K562 (cell line): ENCODE measurements at regions not wholly inside any gene's neighbourhood (a gene's known extent, or its start where the extent isn't known, plus 50 kb on each side); places are given as distances from the start of the nearest gene placed in this dataset.

ENCODE experiments used
- ATAC-seq: fragments of 200-7000 bp; cut with Tn5 transposase; 3 replicates; pipeline ENCODE4 v1.9.1; 2020; ENCODE audit warnings: moderate library complexity
- BruUV-seq: library from RNA; stranded (reverse); fragments of 400-500 nt; replicated peaks from 2 replicates; lab custom pipeline; 2021; lab: Mats Ljungman, UMichigan
- CTCF ChIA-PET: fragments of 300-600 bp; formaldehyde crosslinking; extraction: SDS; loops from one replicate; lab custom pipeline; 2021; ENCODE audit warnings: low intra/inter-chr PET ratio; lab: Yijun Ruan, JAX
- POLR2A ChIA-PET: fragments of 300-600, 350-650 bp; sonication (Branson Sonifier 250); formaldehyde crosslinking; extraction: SDS; loops from one replicate; lab custom pipeline; 2021; ENCODE audit warnings: antibody characterized with exemption, inconsistent platforms; lab: Yijun Ruan, JAX
- DNase-seq, 4 experiments: peaks; one replicate each; pipeline versions ENCODE4 v3.0.0 to v3.0.0-alpha.2; 2011 to 2018; ENCODE audit warnings: low spot score in 3 of 4, mixed read lengths in 3 of 4; ENCODE audit errors: extremely low read depth in 1 of 4
- FAIRE-seq: peaks from 2 replicates; lab custom pipeline; 2011; peaks lifted over from hg19 to GRCh38; lab: Jason Lieb, UNC
- H2AFZ ChIP-seq: 2 replicates; pipeline ENCODE4 v1.6.0; 2011; ENCODE audit warnings: low read depth, low read length, control low read depth, inconsistent platforms
- H3K27ac ChIP-seq: fragments of 200-600 bp; 3 replicates; pipeline ENCODE4 v1.8.0; 2011; ENCODE audit warnings: low read depth, mild to moderate bottlenecking, control low read depth, inconsistent platforms, low read length, moderate library complexity, mixed read lengths; ENCODE audit errors: extremely low read depth
- H3K27me3 ChIP-seq, 2 experiments: fragments of 300-600 bp in 1 of 2; 2 replicates in 1 of 2; 3 replicates in 1 of 2; pipeline versions ENCODE4 v1.6.0 to v1.8.0; 2011; ENCODE audit warnings: inconsistent platforms in 2 of 2, low read length in 2 of 2, mild to moderate bottlenecking in 1 of 2, mixed read lengths in 1 of 2, moderate library complexity in 1 of 2; ENCODE audit not compliant: control insufficient read depth in 2 of 2, insufficient read depth in 2 of 2
- H3K36me3 ChIP-seq: fragments of 300-600 bp; 3 replicates; pipeline ENCODE4 v1.8.0; 2011; ENCODE audit warnings: mild to moderate bottlenecking, low read length, inconsistent platforms; ENCODE audit not compliant: control insufficient read depth, insufficient read depth
- H3K4me1 ChIP-seq, 2 experiments: fragments of 200-600 bp in 1 of 2; replicated peaks in 1 of 2; 2 replicates in 1 of 2; 3 replicates in 1 of 2; pipeline versions ENCODE4 v1.5.1 to v1.8.0; 2011; ENCODE audit warnings: inconsistent platforms in 2 of 2, low read length in 2 of 2, mild to moderate bottlenecking in 1 of 2, mixed read lengths in 1 of 2, moderate library complexity in 1 of 2; ENCODE audit not compliant: control insufficient read depth in 2 of 2, insufficient read depth in 2 of 2
- H3K4me2 ChIP-seq: 2 replicates; pipeline ENCODE4 v1.6.1; 2011; ENCODE audit warnings: low read length, control low read depth, inconsistent platforms, mixed read lengths; ENCODE audit not compliant: insufficient read depth
- H3K4me3 ChIP-seq: fragments of 200-600 bp; sonication (generic), shearing (Covaris generic); 2 replicates; pipeline ENCODE4 v1.5.1; 2016; ENCODE audit warnings: control low read depth, inconsistent platforms
- H3K79me2 ChIP-seq: fragments of 200-600 bp; 3 replicates; pipeline ENCODE4 v1.8.0; 2011; ENCODE audit warnings: low read length, inconsistent platforms; ENCODE audit not compliant: control insufficient read depth, insufficient read depth
- H3K9ac ChIP-seq, 2 experiments: 2 replicates each; pipeline versions ENCODE4 v1.6.0 to v1.6.1; 2011; ENCODE audit warnings: low read depth in 2 of 2, low read length in 2 of 2, control low read depth in 1 of 2, inconsistent platforms in 1 of 2, mild to moderate bottlenecking in 1 of 2, mixed read lengths in 1 of 2; ENCODE audit not compliant: insufficient read depth in 1 of 2
- H3K9me1 ChIP-seq: one replicate; pipeline ENCODE4 v1.6.0; 2011; ENCODE audit warnings: inconsistent platforms, mild to moderate bottlenecking, low read length, moderate library complexity; ENCODE audit not compliant: control insufficient read depth, insufficient read depth
- H3K9me3 ChIP-seq: replicated peaks from 2 replicates; pipeline ENCODE4 v1.5.1; 2011; ENCODE audit warnings: low read depth, low read length, inconsistent platforms; ENCODE audit not compliant: control insufficient read depth, insufficient read depth
- H4K20me1 ChIP-seq: replicated peaks from 2 replicates; pipeline ENCODE4 v1.6.1; 2011; ENCODE audit warnings: low read length, inconsistent platforms, mixed read lengths; ENCODE audit not compliant: control insufficient read depth, insufficient read depth
- KDM2B ChIP-seq: fragments of 250-450 bp; sonication (Bioruptor Pico); IDR thresholded peaks from 2 replicates; pipeline ENCODE4 v1.8.0; 2021; ENCODE audit warnings: mild to moderate bottlenecking, moderate library complexity
- RUNX1 ChIP-seq: sonication (generic); IDR thresholded peaks from 2 replicates; pipeline ENCODE4 v1.6.1; 2016; ENCODE audit warnings: antibody characterized with exemption, low read depth
- TCF7 ChIP-seq: sonication (generic); IDR thresholded peaks from 2 replicates; pipeline ENCODE4 v1.6.1; 2016; ENCODE audit warnings: antibody characterized with exemption, borderline replicate concordance
- WGBS: fragments of 100-300 bp; shearing (Covaris generic); methylation state at CpG from one replicate; pipeline ENCODE4 v1.1.6; 2016; ENCODE audit warnings: low coverage, mixed read lengths; ENCODE audit not compliant: insufficient coverage; ENCODE audit errors: missing lambda C conversion rate; 5-methylcytosine and 5-hydroxymethylcytosine counted together
- in situ Hi-C: fragments of 300-500 bp; cut with MboI; formaldehyde crosslinking; loops from 4 replicates; pipeline ENCODE4 v1.15.0; 2018; ENCODE audit warnings: inconsistent platforms, mixed read lengths
- intact Hi-C: fragments of 100-400 bp; cut with micrococcal nuclease; formaldehyde crosslinking; loops from 2 replicates; pipeline ENCODE4 v1.14.2; 2022

GRCh38 chr12:38137287-38137686 is 179.3 kb upstream of the ALG10B start:
- Histone ChIP-seq H3K36me3 (no peaks in the 10 kb centered on the region), H3K9me1 (no peaks in the 10 kb centered on the region), H3K9ac (no peak overlapping the region), H3K4me3 (no peak overlapping the region), H3K4me2 (no peak overlapping the region), H3K4me1 (peaks cover 0 to 4% of the 10 kb centered on the region in 2 experiments; a peak in 2 of 5 replicates), H3K27ac (no peak overlapping the region), H2AFZ (no peak overlapping the region), H3K9me3 (no peaks in the 10 kb centered on the region), H3K27me3 (no peaks in the 10 kb centered on the region), H4K20me1 (no peaks in the 10 kb centered on the region), H3K79me2 (no peaks in the 10 kb centered on the region)
- no peak for TF ChIP-seq RUNX1
- FAIRE-seq (no peak), DNase-seq (no peak), ATAC-seq (no peak)
- 13% methylated on average over 9 of the region's 12 CpGs for WGBS
- ChIA-PET CTCF (no interaction called here), POLR2A (no interaction called here)
- no TSS peak for BruUV-seq
- intact Hi-C loops (loop anchor here (5.0 kb wide), 1 partner anchor 965 kb away; no protein-coding TSS in a partner anchor), in situ Hi-C loops (loop anchor here (5.0 to 10.0 kb wide), 2 partner anchors 965 to 1138 kb away; no protein-coding TSS in a partner anchor)

- ATAC-seq: no peak
Observed at GRCh38 chr12:38137716-38138115, 178.9 kb upstream of the ALG10B start.

More at GRCh38 chr12:38137716-38138115, 178.9 kb upstream of the ALG10B start:
- Histone ChIP-seq H3K9me1 (no peaks in the 10 kb centered on the region), H3K36me3 (no peaks in the 10 kb centered on the region), H3K4me3 (no peak overlapping the region), H3K4me1 (peaks cover 0 to 4% of the 10 kb centered on the region in 2 experiments; a peak in 2 of 5 replicates), H3K9me3 (no peaks in the 10 kb centered on the region), H3K27ac (no peak overlapping the region), H3K4me2 (no peak overlapping the region), H2AFZ (no peak overlapping the region), H3K9ac (no peak overlapping the region), H3K79me2 (no peaks in the 10 kb centered on the region), H4K20me1 (no peaks in the 10 kb centered on the region), H3K27me3 (no peaks in the 10 kb centered on the region)
- intact Hi-C loops (loop anchor here (1.0 to 5.0 kb wide), 2 partner anchors 179 to 965 kb away; partner anchors contain the start of gene ALG10B), in situ Hi-C loops (loop anchor here (5.0 to 10.0 kb wide), 2 partner anchors 965 to 1137 kb away; no protein-coding TSS in a partner anchor)
- no TSS peak for BruUV-seq
- FAIRE-seq (no peak), DNase-seq (no peak)
- 16% methylated on average over 16 of the region's 16 CpGs for WGBS
- TF ChIP-seq TCF7 (no peak), KDM2B (no peak)
- ChIA-PET CTCF (no interaction called here), POLR2A (no interaction called here)
